Skeletal muscle tissue (tissue), 3 donors: ENCODE measurements at regions not wholly inside any gene's neighbourhood (a gene's known extent, or its start where the extent isn't known, plus 50 kb on each side); places are given as distances from the start of the nearest gene placed in this dataset.

Source experiments
- H3K27ac ChIP-seq: one replicate; pipeline ENCODE4 v1.7.0; 2013; ENCODE audit warnings: mild to moderate bottlenecking, low read depth, low read length, inconsistent platforms
- H3K27me3 ChIP-seq, 3 donors: one replicate each; pipeline ENCODE4 v1.7.0; 2013; ENCODE audit warnings: low read length in 3 of 3; ENCODE audit not compliant: control insufficient read depth in 3 of 3, insufficient read depth in 3 of 3
- H3K36me3 ChIP-seq, 3 donors: one replicate each; pipeline ENCODE4 v1.7.0; 2013; ENCODE audit warnings: low read length in 3 of 3; ENCODE audit not compliant: control insufficient read depth in 3 of 3, insufficient read depth in 3 of 3
- H3K4me1 ChIP-seq, 3 donors: one replicate each; pipeline ENCODE4 v1.7.0; 2013; ENCODE audit warnings: low read length in 3 of 3, mild to moderate bottlenecking in 3 of 3; ENCODE audit not compliant: control insufficient read depth in 3 of 3, insufficient read depth in 3 of 3
- H3K4me3 ChIP-seq, 3 donors: one replicate each; pipeline ENCODE4 v1.7.0; 2013; ENCODE audit warnings: low read length in 3 of 3
- H3K9ac ChIP-seq, 3 donors: one replicate each; pipeline ENCODE4 v1.7.0; 2013; ENCODE audit warnings: low read length in 3 of 3, mild to moderate bottlenecking in 3 of 3, moderate library complexity in 2 of 3, low read depth in 1 of 3
- H3K9me3 ChIP-seq, 3 donors: one replicate each; pipeline ENCODE4 v1.7.0; 2013; ENCODE audit warnings: low read length in 3 of 3; ENCODE audit not compliant: control insufficient read depth in 3 of 3
- donor health status: Osteomylitis.

DNA sequence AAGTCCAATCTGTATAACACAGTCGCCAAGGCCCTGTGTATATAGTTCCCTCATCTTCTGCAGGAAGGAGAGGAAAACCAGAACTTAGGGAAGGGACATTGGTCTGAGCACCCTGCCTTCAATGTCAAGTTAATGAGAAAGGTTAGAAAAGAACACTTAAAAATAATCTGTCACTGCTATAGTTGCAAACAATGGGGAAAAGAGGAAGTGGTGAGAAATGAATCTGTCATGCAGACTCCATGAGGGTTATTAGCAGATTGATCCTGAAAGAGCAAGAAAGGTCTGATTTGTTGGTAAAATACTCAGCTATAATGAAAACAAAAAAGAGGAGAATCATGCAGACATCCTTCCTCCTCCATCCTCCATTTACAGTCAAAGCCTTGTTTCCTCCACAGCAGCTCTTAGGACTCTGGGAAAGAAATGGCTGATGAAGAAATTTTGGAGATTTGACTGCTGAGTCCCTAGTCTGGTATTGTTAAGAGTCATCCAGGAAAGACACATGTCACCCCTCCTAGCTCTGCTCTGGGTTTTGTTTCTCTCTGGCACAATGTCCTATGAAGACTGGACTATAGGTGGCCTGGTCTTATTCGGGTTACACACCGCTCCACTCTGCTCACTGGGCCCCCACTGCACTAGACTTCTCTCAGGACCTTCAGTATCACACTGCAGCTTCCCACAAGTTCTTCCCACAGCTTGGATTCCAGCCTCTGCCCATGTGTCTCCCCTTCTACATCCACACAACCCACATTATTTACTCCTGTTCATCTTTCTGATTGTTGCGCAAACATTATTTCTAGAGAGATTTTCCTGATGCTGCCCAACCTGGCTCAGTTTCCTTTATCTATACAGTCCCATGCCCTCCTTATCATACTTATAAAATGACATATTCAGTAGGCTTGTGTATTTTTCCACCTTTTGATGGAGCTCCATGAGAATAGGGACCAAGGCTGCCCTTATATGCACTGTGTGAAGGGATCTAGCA is 56.5 kb upstream of the XYLT1 start:
- Histone ChIP-seq H3K36me3 (no peaks in the 10 kb centered on the region), H3K9ac (no peak overlapping the region)

DNA sequence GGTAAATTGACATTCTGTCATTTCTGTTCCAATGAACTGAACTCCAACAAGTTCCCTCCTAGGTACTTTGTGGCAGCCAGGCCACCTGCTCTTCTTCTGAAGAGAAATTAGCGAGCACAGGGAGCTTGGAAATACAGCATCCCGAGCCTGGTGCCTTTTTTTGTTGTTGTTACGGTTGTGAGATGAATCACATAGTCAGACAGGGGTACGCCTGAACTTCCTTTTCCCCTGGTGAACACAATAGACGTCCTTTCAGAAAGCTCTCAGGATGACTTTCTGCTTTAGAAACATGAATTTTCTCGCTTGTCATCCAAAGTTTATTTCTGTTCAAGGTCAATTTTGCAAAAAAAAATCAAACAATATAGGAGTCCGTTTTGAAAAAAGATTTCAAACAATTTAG is 53.9 kb upstream of the XYLT1 start:
- no peak overlapping the region for H3K9ac ChIP-seq
- H3K4me1 ChIP-seq: no peaks in the 10 kb centered on the region
- no peaks in the 10 kb centered on the region for H3K36me3 ChIP-seq
- H3K4me3 ChIP-seq: no peak overlapping the region
- no peak overlapping the region for H3K27ac ChIP-seq
- no peaks in the 10 kb centered on the region for H3K9me3 ChIP-seq
- H3K27me3 ChIP-seq: peaks cover 0 to 3% (median 2%) of the 10 kb centered on the region in 3 donors

More for the DNA sequence above, 56.5 kb upstream of the XYLT1 start:
- Histone ChIP-seq H3K9me3 (no peaks in the 10 kb centered on the region), H3K4me3 (no peak overlapping the region), H3K27me3 (no peaks in the 10 kb centered on the region), H3K4me1 (no peaks in the 10 kb centered on the region), H3K27ac (no peak overlapping the region)

DNA sequence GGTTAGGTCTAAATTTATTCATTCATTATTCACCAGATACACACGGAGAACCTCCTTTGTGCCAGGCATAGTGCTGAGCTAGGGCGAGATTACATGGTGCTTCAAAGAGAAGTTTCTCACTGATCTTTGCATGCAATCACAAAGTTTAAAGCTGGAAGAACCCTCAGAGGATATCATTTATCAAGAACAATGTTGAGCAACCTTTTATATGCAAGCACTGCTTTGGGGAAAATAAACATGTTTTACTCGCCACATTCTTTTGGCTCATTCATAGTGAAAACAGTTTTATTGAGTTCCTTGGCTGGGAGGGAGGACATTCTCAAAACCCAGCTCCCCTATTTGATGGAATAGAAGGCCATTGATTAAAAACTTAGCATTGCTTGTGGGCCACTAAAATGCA is 49.8 kb upstream of the XYLT1 start:
- Histone ChIP-seq H3K27ac (no peak overlapping the region), H3K4me1 (no peaks in the 10 kb centered on the region), H3K9ac (no peak overlapping the region), H3K4me3 (no peak overlapping the region), H3K36me3 (no peaks in the 10 kb centered on the region), H3K9me3 (no peaks in the 10 kb centered on the region), H3K27me3 (peaks cover 3 to 13% (median 6%) of the 10 kb centered on the region in 3 donors)
